NCI-H82 treated with DMSO at 0.1 percent for 48 hours (cell line): ENCODE measurements at regions not wholly inside any gene's neighbourhood (a gene's known extent, or its start where the extent isn't known, plus 50 kb on each side); places are given as distances from the start of the nearest gene placed in this dataset.

Experiments
- DNase-seq: peaks from one replicate; lab custom pipeline; 2025; ENCODE audit not compliant: unreplicated experiment; lab: John Stamatoyannopoulos, UW

DNA sequence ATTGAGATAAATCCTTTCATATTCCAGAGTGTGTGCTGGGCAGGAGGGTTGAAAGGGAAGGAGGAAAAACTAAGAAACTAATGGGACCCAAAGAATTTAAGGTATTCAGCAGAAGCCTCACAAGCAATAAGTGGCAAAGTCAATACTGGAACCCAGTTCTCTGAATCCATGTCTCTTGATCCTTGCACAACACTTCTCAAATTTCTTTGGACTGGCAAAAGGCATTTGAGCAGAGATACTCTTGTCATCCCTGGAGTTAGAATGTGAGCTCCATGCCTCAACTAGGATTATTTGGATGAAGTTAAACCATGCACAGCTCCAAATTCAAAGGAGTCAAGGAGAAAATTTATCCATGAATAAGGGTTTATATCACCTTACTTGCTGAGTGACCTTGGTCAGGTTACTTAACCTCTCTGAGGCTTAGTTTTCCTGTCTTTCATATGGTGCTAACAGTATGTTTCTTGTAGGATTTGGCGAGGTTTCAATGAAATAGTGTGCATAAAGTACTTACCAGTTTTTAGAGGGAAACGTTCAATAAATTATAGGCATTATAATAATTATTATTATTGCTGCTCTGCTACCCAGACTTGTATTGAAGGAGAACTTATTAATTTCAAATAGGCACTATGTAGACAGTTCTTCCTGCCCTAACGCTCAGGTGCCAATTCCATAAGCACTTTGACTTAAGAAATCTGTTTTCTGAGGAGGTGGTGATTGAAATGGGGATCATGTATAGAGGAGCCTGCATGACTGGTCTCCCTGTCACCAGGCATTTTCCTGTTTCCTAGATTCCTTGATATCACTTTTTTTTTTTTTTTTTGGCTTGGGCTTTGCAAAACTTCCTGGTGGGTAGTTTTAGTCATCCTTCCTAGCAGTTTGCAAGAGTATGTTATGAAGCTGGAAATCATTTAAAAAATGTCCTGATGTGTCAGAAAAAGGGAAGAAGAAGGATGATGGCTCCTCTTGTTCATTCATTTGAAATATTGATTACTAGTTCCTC lies 125.0 kb upstream of the JUN start:
- no peak for DNase-seq

DNA sequence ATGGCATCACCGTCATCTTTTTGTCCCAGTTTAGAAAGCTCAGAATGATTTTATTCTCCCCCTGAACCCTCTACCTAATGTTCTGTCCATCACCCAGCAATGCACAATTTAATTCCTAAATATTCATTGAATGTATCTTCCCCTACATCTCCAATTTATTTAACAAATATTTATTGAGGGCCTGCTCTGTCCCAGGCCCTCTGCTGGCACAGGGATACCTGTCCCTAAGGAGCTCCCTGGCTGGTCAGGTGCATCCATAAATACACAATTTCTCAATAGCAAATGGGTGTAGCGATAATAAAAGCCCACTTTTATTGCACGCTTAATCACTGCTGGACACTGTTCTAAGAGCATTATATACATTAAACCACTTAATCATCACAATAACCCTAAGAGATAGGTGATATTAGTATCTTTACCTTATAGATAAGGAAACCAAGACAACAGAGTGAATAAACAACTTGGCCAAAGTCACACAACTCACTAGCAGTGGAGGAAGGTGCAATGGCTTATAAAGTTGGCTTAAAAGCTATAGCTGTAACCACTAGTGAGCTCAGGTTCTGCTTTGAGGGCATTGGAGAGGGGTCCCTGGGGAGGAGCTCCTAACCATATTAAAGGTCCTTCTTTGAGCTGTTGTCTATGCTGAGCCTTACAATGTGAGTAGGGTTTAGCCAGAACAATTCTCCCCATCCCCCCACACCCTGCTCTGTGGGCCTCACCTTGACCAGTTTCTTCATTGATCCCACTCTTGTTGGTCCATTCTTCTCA lies 126.3 kb upstream of the JUN start:
- no peak for DNase-seq

DNA sequence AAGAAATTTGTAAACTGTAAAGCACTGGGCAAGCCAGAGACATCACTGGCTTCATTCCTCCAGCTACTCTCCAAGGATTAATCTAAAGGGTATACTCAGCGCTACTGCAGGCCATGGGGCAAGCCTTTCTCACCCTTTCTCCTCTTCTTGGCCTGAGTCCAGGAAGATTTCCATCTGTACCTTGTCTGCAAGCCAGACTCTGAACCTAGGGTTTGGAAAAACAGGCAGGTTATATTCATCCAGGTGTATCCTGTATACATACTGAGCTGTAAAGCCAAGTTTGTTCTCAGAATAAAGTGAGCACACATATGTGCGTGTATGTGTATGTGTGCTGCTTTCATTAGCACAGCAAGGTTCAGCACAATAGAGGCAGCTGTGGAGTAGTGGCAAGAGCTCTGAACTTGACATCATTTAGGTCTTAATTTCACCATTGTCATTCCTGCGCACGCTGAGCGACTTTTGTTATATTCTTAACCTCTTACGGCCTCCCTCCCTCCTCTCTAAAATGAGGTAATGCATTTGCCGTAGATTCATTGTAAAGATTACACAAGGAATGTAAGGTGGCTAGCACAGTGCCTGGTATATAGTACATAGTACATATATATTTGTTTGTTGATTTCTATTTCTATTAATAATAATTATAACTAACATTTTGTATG lies 128.1 kb upstream of the JUN start:
- no peak for DNase-seq

DNA sequence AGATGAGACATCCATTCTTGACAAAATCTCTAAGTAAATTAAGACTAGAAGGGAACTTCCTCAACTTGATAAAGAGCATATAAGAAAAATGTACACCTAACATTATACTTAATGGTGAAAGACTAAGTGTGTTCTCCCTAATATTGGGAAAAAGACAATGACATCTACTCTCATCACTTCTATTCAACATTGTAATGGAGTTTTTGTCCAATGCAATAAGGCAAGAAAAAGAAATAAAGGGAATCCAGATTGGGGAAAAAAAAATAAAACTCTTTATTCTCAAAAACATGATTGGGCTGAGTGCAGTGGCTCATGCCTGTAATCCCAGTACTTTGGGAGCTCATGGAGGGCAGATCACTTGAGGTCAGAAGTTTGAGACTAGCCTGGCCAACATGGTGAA lies 131.1 kb upstream of the JUN start:
- DNase-seq: no peak

DNA sequence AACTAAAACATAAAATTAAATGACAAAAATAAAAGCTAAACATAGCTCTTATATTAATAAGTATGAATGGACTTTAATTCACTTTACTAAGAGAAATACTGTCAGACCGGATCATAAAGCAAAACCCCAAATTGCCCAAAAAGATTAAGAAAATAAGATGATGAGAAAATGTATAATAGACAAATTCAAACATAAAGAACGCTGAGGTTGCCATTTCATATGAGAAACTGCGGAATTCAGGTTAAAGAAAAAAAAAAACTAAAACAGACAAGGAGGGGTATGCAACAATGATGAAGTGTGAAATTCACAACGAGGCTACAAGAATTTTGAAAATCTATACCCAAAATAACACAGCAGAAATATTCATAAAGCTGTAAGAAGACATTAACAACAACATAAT lies 133.6 kb upstream of the JUN start:
- DNase-seq: no peak

DNA sequence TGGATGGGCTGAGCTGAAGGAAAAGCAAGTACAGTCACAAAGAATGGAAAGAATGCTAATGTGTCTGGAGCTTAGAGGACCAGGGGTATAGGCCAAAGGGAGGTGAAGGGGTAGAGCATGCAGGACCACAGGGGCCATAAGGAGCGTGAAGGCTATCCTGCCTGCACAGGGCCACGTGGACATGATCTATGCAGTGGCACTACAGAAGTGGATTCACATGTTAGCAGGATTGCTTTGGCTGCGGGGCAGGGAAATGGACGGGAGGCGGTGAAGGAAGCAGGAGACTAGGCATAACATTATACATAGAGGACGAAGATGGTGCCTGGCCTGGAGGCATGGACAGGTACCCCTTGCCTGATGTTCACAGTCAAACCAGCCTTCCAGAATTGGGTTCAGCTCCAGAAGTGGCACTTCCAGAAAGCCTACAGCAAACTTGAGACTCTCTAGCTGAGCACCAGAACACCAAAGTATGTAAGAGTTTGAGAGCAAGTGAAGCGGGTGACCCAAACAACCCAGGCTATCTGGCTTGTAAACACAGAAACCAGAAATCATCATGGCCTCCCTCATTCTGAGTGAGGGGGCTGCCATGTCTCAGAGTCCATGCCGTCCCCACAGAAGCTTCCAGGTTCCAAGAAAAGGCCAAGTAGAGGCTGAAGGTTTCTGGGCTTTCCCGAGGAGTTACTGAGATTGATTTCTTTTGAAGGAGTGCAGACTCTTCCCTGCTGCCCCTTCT lies 135.5 kb upstream of the JUN start:
- no peak for DNase-seq

DNA sequence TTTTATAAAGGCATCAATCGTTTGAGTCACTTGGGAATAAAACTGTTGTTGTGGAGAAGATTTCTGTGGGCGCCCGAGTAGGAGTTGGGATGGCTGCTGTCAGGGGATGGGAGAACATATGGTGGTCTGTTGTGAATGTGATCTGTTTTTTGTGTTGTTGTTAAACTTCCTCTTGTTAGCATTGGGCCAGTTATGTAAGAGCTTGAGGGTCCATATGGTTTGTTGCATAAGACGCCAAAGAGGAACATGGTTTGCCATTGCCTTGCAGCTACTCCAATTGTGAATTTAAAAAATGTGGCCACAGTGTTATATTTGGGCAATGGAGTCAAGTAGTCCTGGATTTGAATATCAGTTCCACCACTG lies 136.1 kb upstream of the JUN start:
- no peak for DNase-seq

DNA sequence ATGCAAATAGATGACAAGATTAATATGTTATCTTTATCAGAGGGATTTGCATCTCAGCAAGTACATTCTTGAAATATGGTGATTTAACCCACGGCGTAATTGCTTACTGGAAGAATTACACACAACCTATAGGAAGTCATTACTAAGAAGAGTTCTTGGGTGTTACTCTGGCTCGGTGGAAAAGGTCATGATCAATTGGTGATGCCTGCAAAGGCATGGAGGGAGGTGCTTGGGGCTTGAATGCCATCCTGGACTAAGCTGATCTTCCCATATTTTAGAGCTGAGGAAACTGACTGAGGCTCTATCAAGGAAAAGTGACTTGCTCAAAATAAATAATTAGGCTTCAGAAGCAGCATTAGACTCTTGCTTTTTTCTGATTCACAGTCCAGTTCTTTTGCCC lies 137.5 kb upstream of the JUN start:
- no peak for DNase-seq

DNA sequence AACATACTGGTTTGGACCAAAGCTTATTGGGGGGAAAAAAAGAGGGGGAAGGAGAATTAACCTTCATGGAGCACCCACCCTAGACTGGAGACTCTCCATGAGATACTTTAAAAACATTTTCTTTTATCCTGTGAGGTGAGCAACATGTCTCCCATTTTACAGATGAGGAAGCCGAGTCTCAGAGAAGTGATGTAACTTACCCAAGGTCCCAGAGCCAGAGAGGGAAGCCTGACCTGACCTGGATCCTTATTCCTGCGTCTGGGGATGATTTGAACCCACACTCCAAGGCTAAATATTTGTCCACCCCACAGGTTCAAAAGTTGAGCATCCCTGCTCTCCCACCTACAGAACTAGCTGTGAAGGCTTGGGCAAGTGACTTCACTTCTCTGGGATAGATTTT lies 137.9 kb upstream of the JUN start:
- DNase-seq: no peak

DNA sequence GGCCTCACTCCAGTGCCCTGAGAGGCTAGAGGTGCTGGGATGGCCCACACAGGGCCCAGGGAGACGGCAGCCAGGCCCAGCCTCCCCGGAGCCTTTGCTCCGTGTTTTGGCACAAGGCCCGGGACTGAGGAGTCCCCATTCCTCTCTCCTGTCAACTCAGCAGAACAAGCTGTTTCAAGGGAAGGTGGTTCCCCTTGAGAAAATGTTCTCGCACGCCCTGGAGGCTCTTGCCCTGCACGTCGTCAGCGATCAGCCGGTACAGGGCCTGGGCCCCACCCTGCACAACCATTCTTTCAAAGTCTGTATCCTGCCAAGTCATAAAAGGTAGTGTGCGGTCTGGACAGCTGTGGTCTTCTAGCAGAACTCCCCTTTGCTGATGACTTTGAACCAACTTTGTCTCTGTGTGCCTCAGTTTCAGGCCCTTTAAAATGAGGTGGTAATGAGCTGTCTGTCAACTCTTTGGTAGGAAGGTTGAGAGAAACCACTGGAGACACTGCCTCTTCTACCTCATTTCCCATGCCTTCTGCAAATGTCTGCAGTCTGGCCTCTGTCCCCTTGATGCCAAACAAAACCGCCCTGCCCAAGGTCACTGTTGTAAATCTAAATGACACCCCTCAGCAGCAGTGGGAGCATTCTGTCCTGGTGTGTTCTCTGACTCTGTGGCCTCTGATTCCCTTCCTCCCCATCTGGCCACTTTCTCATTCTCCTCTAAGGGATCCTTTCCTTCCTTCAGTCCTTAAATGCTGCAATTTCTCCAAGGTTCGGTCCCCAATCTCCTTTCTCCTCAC lies 138.6 kb upstream of the JUN start:
- no peak for DNase-seq

DNA sequence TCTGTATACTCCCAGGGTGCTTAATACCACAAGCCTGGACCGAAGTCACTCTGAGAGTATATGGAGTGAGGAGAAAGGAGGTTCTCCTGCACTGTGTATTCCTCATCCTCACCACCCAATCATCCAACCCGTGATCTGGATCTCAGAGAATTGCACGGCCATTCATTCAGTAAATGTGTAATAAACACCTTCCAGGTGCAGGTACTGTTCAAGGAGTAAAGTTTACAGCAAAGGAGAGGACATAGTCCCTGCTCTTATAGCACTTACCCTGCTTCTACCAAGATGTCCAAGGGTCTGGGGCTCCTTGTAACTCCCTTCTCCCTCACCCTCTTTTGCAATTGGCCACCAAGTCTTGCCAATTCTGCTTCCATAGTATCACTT lies 139.2 kb upstream of the JUN start:
- DNase-seq: no peak

DNA sequence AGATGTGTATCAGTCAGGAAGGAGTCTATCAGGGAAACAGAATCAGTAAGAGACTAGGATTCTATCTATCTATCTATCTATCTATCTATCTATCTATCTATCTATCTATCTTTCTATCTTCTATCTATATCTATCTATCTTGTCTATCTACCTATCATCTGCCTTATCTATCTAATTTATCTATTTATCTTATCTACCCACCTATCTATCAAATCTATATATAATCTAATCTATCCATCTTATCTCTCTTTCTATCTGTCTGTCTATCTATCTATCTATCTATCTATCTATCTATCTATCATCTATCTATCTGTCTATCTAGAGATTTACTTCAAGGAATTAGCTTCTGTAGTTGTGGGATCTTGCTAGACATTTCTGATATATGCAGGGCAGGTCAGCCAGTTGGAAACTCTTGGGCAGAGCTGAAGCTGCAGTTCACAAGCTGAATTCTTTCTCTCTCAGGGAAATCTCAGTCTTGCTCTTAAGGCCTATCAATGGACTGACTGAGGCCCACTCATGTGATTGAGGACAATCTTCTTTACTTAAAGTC lies 140.2 kb upstream of the JUN start:
- DNase-seq: no peak

DNA sequence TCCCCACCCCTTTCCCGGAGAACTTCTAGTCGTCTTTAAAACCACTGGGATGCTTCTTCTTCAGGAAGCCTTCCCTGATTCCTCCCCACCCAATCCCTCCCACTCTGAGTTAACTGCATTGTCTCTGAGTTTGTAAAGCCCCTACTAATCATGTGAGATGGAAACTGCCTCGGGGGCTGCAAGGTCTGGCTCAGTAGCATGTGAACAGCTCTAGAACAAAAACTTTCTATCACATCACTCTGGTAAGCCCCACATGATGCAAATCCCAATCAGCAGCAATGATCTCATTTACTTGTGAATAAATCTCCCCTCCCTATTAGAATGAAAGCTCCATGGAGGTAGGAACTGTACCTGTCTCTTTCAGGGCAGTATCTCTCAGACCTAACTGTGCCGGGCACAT lies 141.0 kb upstream of the JUN start:
- DNase-seq: no peak

DNA sequence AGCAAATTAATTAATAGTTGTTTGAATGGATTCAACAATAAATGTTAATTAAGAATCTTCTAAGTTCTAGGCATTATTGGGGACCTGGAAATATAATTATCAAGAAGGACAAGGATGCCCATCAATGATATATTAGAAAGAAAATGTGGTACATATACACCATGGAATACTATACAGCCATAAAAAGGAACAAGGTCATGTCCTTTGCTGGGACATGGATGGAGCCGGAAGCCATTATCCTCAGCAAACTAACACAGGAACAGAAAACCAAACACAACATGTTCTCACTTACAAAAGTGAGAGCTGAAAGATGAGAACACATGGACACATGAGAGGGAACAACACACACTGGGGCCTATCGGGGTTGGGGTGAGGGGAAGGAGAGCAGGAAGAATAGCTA lies 141.4 kb upstream of the JUN start:
- no peak for DNase-seq

DNA sequence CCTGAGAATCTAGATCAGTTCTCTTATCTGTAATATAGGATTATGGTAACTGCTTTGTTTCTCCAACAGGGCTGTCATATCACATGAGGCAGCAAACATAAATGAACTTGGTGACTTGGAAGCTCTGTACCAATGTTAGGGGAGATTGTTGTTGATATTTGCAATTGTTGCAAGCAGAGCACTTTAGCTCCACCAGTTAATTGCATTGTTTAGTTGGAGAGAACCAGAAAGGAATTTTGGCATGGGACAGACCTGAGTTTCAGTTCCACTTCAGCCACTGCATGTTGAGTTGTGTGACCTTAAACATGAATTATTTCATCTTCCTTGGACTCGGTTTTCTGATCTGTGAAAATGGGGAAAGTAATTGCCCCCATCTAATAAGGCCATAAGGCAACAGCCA lies 142.3 kb upstream of the JUN start:
- no peak for DNase-seq

DNA sequence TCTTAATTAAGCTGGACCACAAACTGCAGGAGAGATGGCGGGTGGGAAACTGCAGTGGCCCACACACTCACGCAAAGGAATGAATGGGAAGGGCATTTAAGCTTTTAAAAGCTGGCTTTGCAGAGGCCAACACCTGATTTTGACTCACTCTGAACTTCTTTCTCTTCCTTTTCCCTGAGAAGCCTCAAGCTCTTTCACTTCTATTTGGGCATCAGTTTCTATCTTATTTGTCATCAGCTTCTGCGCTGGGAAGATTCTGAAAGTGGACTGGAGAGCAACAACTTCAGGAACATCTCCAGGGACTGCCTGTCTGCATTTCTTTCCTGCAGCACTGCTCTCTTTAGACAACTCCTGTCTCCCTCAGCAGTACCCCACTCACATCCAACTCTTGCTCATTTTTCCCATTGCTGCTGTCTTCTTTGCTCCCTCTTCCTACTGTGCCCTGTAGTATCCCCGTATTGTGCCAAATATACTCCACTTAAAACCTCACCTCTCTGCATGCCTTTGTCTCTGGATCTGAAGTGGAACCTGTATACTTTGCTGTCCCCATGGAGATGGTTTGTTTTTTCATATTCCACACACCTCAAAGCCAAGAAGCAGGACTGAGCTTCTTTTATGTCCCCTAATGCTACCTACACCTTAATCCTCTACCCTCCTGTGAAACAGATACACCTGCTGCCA lies 143.3 kb upstream of the JUN start:
- DNase-seq: no peak

DNA sequence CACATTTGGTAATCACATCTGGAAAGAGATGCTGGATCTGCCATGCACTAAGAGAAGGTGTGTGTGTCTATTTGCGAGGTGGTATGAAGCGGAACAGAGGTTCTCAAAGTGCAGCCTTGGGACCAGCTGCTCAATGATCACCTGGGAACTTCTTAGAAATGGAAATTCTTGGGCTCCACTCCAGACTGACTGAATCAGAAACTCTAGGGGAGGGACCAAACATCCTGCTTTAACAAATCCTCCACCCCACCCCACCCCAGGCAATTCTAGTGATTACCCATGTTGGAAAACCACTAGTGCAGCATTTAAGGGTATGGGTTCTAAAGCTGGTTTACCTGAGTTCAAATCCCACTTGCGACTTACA lies 143.9 kb upstream of the JUN start:
- DNase-seq: no peak

DNA sequence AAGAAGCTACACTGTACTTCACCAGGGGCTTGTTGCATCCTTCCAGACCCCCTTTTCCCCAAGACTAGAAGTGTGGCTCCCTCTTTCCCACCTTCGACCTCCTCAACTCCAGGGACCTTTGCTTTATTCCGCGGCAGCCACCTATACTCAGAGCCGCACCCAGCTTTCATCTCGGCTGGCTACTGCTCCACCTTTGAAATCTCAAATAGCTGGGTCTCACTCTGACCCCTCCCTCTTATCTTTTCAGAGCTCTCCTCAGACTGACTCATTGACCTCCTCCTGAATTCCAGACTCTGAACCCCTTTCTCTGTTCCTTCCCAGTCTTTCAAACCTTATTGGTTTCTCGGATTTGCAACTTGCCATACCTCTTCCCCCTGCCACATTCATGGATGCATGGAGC lies 144.7 kb upstream of the JUN start:
- DNase-seq: no peak

DNA sequence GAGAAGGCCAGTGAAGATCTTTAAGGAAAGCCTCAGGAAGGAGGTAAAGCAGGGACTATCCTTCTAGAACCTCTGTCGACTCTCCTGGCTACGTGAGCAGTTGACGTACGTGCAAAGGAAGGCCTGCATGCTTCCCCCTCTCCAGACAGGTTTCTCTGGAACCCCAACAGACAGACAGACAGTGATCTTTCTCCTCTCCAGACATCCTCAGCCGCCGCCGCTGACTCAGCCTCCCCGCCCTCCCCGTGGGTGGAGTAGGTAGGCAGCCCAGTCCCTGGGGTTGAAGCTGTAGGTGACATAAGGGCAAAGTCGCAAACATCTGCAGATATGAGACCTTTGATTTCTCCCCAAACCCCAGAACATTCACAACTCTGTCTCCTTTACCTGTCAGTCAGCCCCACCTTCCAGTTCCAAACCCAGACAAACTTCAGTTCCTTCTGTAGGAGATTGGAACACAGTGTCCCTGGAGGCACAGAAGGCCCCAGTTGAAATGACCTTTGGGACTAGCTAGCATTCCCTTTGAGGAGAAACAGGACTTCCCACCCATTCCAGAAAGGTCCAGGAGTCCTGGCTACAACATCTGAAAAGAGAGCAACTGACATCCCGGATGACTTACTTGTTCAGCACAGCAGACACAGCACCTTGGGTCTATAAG lies 146.0 kb upstream of the JUN start:
- DNase-seq: no peak
